Keratinocyte (primary cell): ENCODE measurements at regions not wholly inside any gene's neighbourhood (a gene's known extent, or its start where the extent isn't known, plus 50 kb on each side); places are given as distances from the start of the nearest gene placed in this dataset.

Experiments used
- DNase-seq: peaks from one replicate; pipeline ENCODE4 v3.0.0-alpha.2; 2011; ENCODE audit warnings: low read depth, missing footprints, low spot score
- FAIRE-seq: peaks from 2 replicates; lab custom pipeline; 2011; peaks lifted over from hg19 to GRCh38; lab: Jason Lieb, UNC
- H2AFZ ChIP-seq: 2 replicates; pipeline ENCODE4 v1.6.0; 2012; ENCODE audit warnings: low read length, control low read depth, inconsistent platforms; ENCODE audit not compliant: control insufficient read depth
- H3K27ac ChIP-seq: 2 replicates; pipeline ENCODE4 v1.5.1; 2011; ENCODE audit warnings: low read length; ENCODE audit not compliant: control insufficient read depth, insufficient read depth
- H3K27me3 ChIP-seq: 3 replicates; pipeline ENCODE4 v1.6.0; 2011; ENCODE audit warnings: low read length; ENCODE audit not compliant: control insufficient read depth, insufficient read depth; ENCODE audit errors: extremely low read depth
- H3K36me3 ChIP-seq, 2 experiments: 2 replicates in 1 of 2; 3 replicates in 1 of 2; pipeline ENCODE4 v1.5.1; 2011; ENCODE audit warnings: low read length in 2 of 2, mild to moderate bottlenecking in 1 of 2; ENCODE audit not compliant: control insufficient read depth in 2 of 2, insufficient read depth in 2 of 2; ENCODE audit errors: extremely low read depth in 1 of 2
- H3K4me1 ChIP-seq: 3 replicates; pipeline ENCODE4 v1.5.1; 2011; ENCODE audit warnings: low read length; ENCODE audit not compliant: control insufficient read depth, insufficient read depth; ENCODE audit errors: extremely low read depth
- H3K4me2 ChIP-seq: 3 replicates; pipeline ENCODE4 v1.6.0; 2011; ENCODE audit warnings: low read depth, low read length; ENCODE audit not compliant: control insufficient read depth, insufficient read depth; ENCODE audit errors: extremely low read depth
- H3K4me3 ChIP-seq, 3 experiments: fragments of 200-600 bp in 1 of 3; sonication (generic) in 1 of 3; 2 replicates in 2 of 3; 3 replicates in 1 of 3; pipeline ENCODE4 v1.5.1; 2011 to 2016; ENCODE audit warnings: low read length in 3 of 3, mild to moderate bottlenecking in 3 of 3, control low read depth in 2 of 3, inconsistent platforms in 1 of 3, low read depth in 1 of 3, mixed read lengths in 1 of 3, mixed run types in 1 of 3, moderate library complexity in 1 of 3; ENCODE audit not compliant: control insufficient read depth in 2 of 3, insufficient read depth in 2 of 3; ENCODE audit errors: extremely low read depth in 1 of 3
- H3K79me2 ChIP-seq: 2 replicates; pipeline ENCODE4 v1.6.0; 2012; ENCODE audit warnings: low read length; ENCODE audit not compliant: control insufficient read depth, insufficient read depth
- H3K9ac ChIP-seq: 3 replicates; pipeline ENCODE4 v1.6.0; 2011; ENCODE audit warnings: low read length; ENCODE audit not compliant: control insufficient read depth, insufficient read depth; ENCODE audit errors: extremely low read depth
- H3K9me1 ChIP-seq: 3 replicates; pipeline ENCODE4 v1.6.0; 2011; ENCODE audit warnings: low read length; ENCODE audit not compliant: control insufficient read depth, insufficient read depth; ENCODE audit errors: extremely low read depth
- H3K9me3 ChIP-seq: 2 replicates; pipeline ENCODE4 v1.5.1; 2012; ENCODE audit warnings: low read depth, low read length; ENCODE audit not compliant: control insufficient read depth
- H4K20me1 ChIP-seq: 3 replicates; pipeline ENCODE4 v1.6.0; 2011; ENCODE audit warnings: low read length; ENCODE audit not compliant: control insufficient read depth, insufficient read depth; ENCODE audit errors: extremely low read depth
- CTCF ChIP-seq, 3 experiments: IDR thresholded peaks in 1 of 3; conservative IDR thresholded peaks in 1 of 3; optimal IDR thresholded peaks in 1 of 3; 2 replicates in 2 of 3; 3 replicates in 1 of 3; pipeline versions ENCODE3 to v1.5.1; 2011; ENCODE audit warnings: low read length in 3 of 3, mild to moderate bottlenecking in 3 of 3, moderate library complexity in 2 of 3, control low read depth in 1 of 3, inconsistent platforms in 1 of 3; ENCODE audit not compliant: insufficient read depth in 2 of 3; ENCODE audit errors: extremely low read depth in 1 of 3
- EZH2 ChIP-seq: IDR thresholded peaks from one replicate; pipeline ENCODE4 v1.6.1; 2012; ENCODE audit warnings: inconsistent platforms, mild to moderate bottlenecking, low read length, moderate library complexity
- dilution Hi-C: fragments of 300-500 bp; cut with MboI; formaldehyde crosslinking; loops from one replicate; pipeline ENCODE4 v1.7.0; 2020; ENCODE audit warnings: low sequenced_read_pairs; ENCODE audit not compliant: extremely low pct_ligation_motif_present

GRCh38 chr15:38168467-38169070, 84.1 kb upstream of the SPRED1 start:
- no peak for FAIRE-seq
- Histone ChIP-seq H3K79me2 (no peaks in the 10 kb centered on the region), H3K4me3 (no peak overlapping the region), H2AFZ (no peak overlapping the region), H3K9me1 (no peaks in the 10 kb centered on the region), H3K27me3 (peaks cover 5% of the 10 kb centered on the region), H3K36me3 (no peaks in the 10 kb centered on the region), H3K9ac (no peak overlapping the region), H3K4me1 (no peaks in the 10 kb centered on the region), H3K27ac (no peak overlapping the region), H4K20me1 (no peaks in the 10 kb centered on the region), H3K4me2 (no peak overlapping the region), H3K9me3 (no peaks in the 10 kb centered on the region)
- TF ChIP-seq EZH2 (no peak), CTCF (optimal IDR thresholded peaks at IDR 0.05 in 1 of 3, IDR thresholded peaks at IDR 0.05 in 1 of 3, conservative IDR thresholded peaks at IDR 0.05 in 1 of 3; ENCODE audit: extremely low read depth in 1 of 3, insufficient read depth in 2 of 3, low read length in 3 of 3) (no peak)
- no peak for DNase-seq
- dilution Hi-C loops, result no loop called here

- no peak for TF ChIP-seq EZH2
- no peak for TF ChIP-seq CTCF (optimal IDR thresholded peaks at IDR 0.05 in 1 of 3, IDR thresholded peaks at IDR 0.05 in 1 of 3, conservative IDR thresholded peaks at IDR 0.05 in 1 of 3; ENCODE audit: extremely low read depth in 1 of 3, insufficient read depth in 2 of 3, low read length in 3 of 3)
- Histone ChIP-seq H3K27me3 (no peaks in the 10 kb centered on the region), H2AFZ (no peak overlapping the region), H4K20me1 (no peaks in the 10 kb centered on the region), H3K9me1 (no peaks in the 10 kb centered on the region), H3K79me2 (no peaks in the 10 kb centered on the region), H3K9me3 (no peaks in the 10 kb centered on the region), H3K36me3 (no peaks in the 10 kb centered on the region), H3K9ac (no peak overlapping the region), H3K4me1 (no peaks in the 10 kb centered on the region), H3K4me3 (no peak overlapping the region), H3K4me2 (no peak overlapping the region), H3K27ac (no peak overlapping the region)
- DNase-seq (no peak), FAIRE-seq (no peak)
- dilution Hi-C loops, result no loop called here
Observed at GRCh38 chr15:38171973-38172372, 80.7 kb upstream of the SPRED1 start.
